MG63 (cell line): ENCODE measurements at regions not wholly inside any gene's neighbourhood (a gene's known extent, or its start where the extent isn't known, plus 50 kb on each side); places are given as distances from the start of the nearest gene placed in this dataset.
"Not testable (repeated sequence)": the region's sequence is repeated elsewhere in the genome, so short reads cannot be mapped to it uniquely, and the experiment has no call there.

Experiments
- DNase-seq: peaks from one replicate; pipeline ENCODE4 v3.0.0-alpha.2; 2020
- H3K27me3 ChIP-seq: fragments of 250-450 bp; sonication (Bioruptor Pico); 2 replicates; pipeline ENCODE4 v1.5.1; 2020; ENCODE audit warnings: mild to moderate bottlenecking, moderate library complexity
- H3K36me3 ChIP-seq: fragments of 250-450 bp; sonication (Bioruptor Pico); 2 replicates; pipeline ENCODE4 v1.5.1; 2020; ENCODE audit warnings: mild to moderate bottlenecking, moderate library complexity
- H3K4me3 ChIP-seq: fragments of 250-450 bp; sonication (Bioruptor Pico); 2 replicates; pipeline ENCODE4 v1.5.1; 2020; ENCODE audit warnings: mild to moderate bottlenecking, moderate library complexity
- H3K9me3 ChIP-seq: fragments of 250-450 bp; sonication (Bioruptor Pico); 2 replicates; pipeline ENCODE4 v1.5.1; 2020; ENCODE audit warnings: mild to moderate bottlenecking, moderate library complexity

- not testable (repeated sequence) for H3K9me3 ChIP-seq, H3K36me3 ChIP-seq, DNase-seq, H3K27me3 ChIP-seq, H3K4me3 ChIP-seq
Observed at GRCh38 chr17:15850687-15851086, 94.2 kb upstream of the ADORA2B start.

- H3K9me3 ChIP-seq, DNase-seq, H3K27me3 ChIP-seq, H3K36me3 ChIP-seq, H3K4me3 ChIP-seq: not testable (repeated sequence)
Observed at GRCh38 chr17:15852863-15853262, 92.1 kb upstream of the ADORA2B start.

- H3K36me3 ChIP-seq, DNase-seq, H3K9me3 ChIP-seq, H3K27me3 ChIP-seq, H3K4me3 ChIP-seq: not testable (repeated sequence)
Observed at GRCh38 chr17:15856191-15856590, 88.7 kb upstream of the ADORA2B start.

- DNase-seq, H3K36me3 ChIP-seq, H3K4me3 ChIP-seq, H3K9me3 ChIP-seq, H3K27me3 ChIP-seq: not testable (repeated sequence)
Observed at GRCh38 chr17:15856745-15857144, 88.2 kb upstream of the ADORA2B start.

- DNase-seq, H3K4me3 ChIP-seq, H3K36me3 ChIP-seq, H3K9me3 ChIP-seq, H3K27me3 ChIP-seq: not testable (repeated sequence)
Observed at GRCh38 chr17:15858082-15858481, 86.8 kb upstream of the ADORA2B start.

GRCh38 chr17:15860774-15861173 is 84.2 kb upstream of the ADORA2B start:
- not testable (repeated sequence) for H3K36me3 ChIP-seq

GRCh38 chr17:15864061-15864460 is 80.9 kb upstream of the ADORA2B start:
- not testable (repeated sequence) for H3K27me3 ChIP-seq, H3K9me3 ChIP-seq, H3K36me3 ChIP-seq, DNase-seq, H3K4me3 ChIP-seq

More at GRCh38 chr17:15860774-15861173, 84.2 kb upstream of the ADORA2B start:
- not testable (repeated sequence) for H3K4me3 ChIP-seq, H3K27me3 ChIP-seq, H3K9me3 ChIP-seq, DNase-seq

- DNase-seq, H3K4me3 ChIP-seq, H3K9me3 ChIP-seq, H3K36me3 ChIP-seq, H3K27me3 ChIP-seq: not testable (repeated sequence)
Observed at GRCh38 chr17:15864472-15864871, 80.5 kb upstream of the ADORA2B start.

- not testable (repeated sequence) for H3K4me3 ChIP-seq, H3K36me3 ChIP-seq, DNase-seq, H3K27me3 ChIP-seq, H3K9me3 ChIP-seq
Observed at GRCh38 chr17:15866015-15866414, 78.9 kb upstream of the ADORA2B start.

GRCh38 chr17:15867331-15867730 is 77.6 kb upstream of the ADORA2B start:
- not testable (repeated sequence) for H3K36me3 ChIP-seq

GRCh38 chr17:15869868-15870267 is 75.1 kb upstream of the ADORA2B start:
- not testable (repeated sequence) for H3K36me3 ChIP-seq, DNase-seq, H3K9me3 ChIP-seq, H3K27me3 ChIP-seq, H3K4me3 ChIP-seq

More at GRCh38 chr17:15867331-15867730, 77.6 kb upstream of the ADORA2B start:
- DNase-seq, H3K27me3 ChIP-seq, H3K9me3 ChIP-seq, H3K4me3 ChIP-seq: not testable (repeated sequence)

- not testable (repeated sequence) for H3K9me3 ChIP-seq, H3K27me3 ChIP-seq
Observed at GRCh38 chr17:15872677-15873076, 72.3 kb upstream of the ADORA2B start.

GRCh38 chr17:15877882-15878500 is 66.9 kb upstream of the ADORA2B start:
- H3K27me3 ChIP-seq, H3K36me3 ChIP-seq, H3K4me3 ChIP-seq, DNase-seq, H3K9me3 ChIP-seq: not testable (repeated sequence)

More at GRCh38 chr17:15872677-15873076, 72.3 kb upstream of the ADORA2B start:
- H3K4me3 ChIP-seq, DNase-seq, H3K36me3 ChIP-seq: not testable (repeated sequence)

- Histone ChIP-seq H3K36me3 (no peaks in the 10 kb centered on the region), H3K9me3 (no peaks in the 10 kb centered on the region), H3K27me3 (no peaks in the 10 kb centered on the region), H3K4me3 (no peak overlapping the region)
- DNase-seq: no peak
Observed at GRCh38 chr17:15882058-15882720, 62.7 kb upstream of the ADORA2B start.

GRCh38 chr17:15882777-15883176 is 62.2 kb upstream of the ADORA2B start:
- Histone ChIP-seq H3K9me3 (no peaks in the 10 kb centered on the region), H3K27me3 (no peaks in the 10 kb centered on the region), H3K36me3 (no peaks in the 10 kb centered on the region), H3K4me3 (no peak overlapping the region)
- DNase-seq: no peak

GRCh38 chr17:15883617-15884111 is 61.3 kb upstream of the ADORA2B start:
- H3K9me3 ChIP-seq: no peaks in the 10 kb centered on the region
- H3K4me3 ChIP-seq: no peak overlapping the region
- no peaks in the 10 kb centered on the region for H3K27me3 ChIP-seq
- H3K36me3 ChIP-seq: no peaks in the 10 kb centered on the region
- no peak for DNase-seq

GRCh38 chr17:15884731-15885130 is 60.2 kb upstream of the ADORA2B start:
- Histone ChIP-seq H3K9me3 (no peaks in the 10 kb centered on the region), H3K27me3 (no peaks in the 10 kb centered on the region), H3K36me3 (no peaks in the 10 kb centered on the region), H3K4me3 (no peak overlapping the region)
- DNase-seq: no peak

- H3K27me3 ChIP-seq: no peaks in the 10 kb centered on the region
- H3K9me3 ChIP-seq: no peaks in the 10 kb centered on the region
- no peak for DNase-seq
- no peak overlapping the region for H3K4me3 ChIP-seq
- H3K36me3 ChIP-seq: no peaks in the 10 kb centered on the region
Observed at GRCh38 chr17:15885770-15886169, 59.2 kb upstream of the ADORA2B start.
